ENCODE measurements at regions not wholly inside any gene's neighbourhood (a gene's known extent, or its start where the extent isn't known, plus 50 kb on each side); places are given as distances from the start of the nearest gene placed in this dataset.
"Not testable (repeated sequence)": the region's sequence is repeated elsewhere in the genome, so short reads cannot be mapped to it uniquely, and the experiment has no call there.

GRCh38 chr1:187848321-187848720 lies 1019.6 kb downstream of the PLA2G4A start:
- no peak for DNase-seq

- not testable (repeated sequence) for DNase-seq
Measured at GRCh38 chr1:187850146-187850545, 1021.4 kb downstream of the PLA2G4A start.

DNA sequence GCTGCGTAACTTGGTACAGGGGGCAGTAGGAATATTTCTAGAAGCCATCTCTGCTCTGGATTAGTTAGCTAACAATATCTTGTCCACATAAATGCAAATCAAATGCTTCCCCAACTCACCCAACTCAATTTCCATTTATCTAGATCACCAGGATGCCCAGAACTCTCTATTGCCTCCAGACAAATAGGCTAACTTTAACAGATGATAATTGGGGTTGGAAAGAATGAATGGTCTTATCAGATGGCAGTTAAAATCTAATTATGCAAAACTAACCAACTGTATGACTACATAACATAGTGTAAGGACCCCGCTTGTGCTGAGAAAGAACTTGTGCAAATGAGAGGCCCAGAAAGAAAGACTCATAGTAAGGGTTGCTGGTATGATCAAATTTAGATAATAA lies 1024.8 kb downstream of the PLA2G4A start:
- no peak for DNase-seq

DNA sequence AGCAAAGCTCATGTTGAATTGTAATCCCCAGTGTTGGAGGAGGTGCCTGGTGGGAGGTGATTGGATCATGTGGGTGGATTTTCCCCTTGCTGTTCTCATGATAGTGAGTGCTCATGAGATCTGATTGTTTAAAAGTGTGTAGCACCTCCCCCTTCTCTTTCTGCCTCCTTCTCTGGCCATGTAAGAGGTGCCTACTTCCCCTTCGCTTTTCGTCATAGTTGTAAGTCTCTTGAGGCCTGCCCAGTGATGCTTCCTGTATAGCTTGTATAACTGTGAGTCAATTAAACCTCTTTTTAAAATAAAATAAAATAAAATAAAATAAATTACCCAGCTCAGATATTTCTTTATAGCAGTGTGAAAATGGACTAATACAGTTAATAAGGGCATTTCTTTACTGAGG lies 1025.7 kb downstream of the PLA2G4A start:
- DNase-seq = no peak

DNA sequence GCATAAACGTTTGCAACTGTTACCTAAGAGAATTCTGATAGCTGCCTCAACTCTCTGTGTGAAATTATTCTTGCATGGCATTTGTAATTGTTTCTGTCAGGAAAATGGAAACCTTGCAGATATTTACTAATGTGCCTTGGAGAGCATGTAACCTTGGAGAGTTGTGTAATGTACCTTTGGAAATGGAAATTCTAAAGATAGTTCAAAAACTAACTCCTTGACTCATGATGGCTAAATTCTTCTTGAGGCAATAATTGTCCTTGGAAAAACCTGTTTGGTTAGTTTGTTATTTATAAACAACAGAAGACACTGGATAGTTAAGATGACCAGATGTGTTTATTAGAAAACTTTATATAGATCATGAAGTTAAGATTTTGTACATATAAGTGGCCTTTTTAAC lies 1033.8 kb downstream of the PLA2G4A start:
- DNase-seq = no peak

DNA sequence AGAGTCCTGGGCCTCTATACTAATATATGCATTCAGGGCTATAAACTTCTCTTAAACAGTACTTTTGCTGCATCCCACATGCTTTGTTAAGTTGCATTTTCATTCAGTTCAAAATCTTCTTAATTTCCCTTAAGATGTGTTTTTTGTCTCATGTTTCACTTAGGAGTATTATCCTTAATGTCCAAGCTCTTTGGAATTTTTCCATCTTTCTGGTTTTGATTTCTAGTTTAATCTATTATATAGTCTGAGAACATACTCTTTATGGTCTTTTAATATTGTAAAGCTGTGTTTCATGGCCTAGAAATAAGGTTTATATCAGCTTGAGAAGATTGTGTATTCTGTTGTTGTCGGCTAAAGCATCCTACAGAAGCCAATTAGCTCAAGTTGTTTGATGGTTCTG lies 1041.8 kb downstream of the PLA2G4A start:
- DNase-seq = no peak

- no peak for DNase-seq
Measured at GRCh38 chr1:187871177-187871845, 1042.6 kb downstream of the PLA2G4A start.

DNA sequence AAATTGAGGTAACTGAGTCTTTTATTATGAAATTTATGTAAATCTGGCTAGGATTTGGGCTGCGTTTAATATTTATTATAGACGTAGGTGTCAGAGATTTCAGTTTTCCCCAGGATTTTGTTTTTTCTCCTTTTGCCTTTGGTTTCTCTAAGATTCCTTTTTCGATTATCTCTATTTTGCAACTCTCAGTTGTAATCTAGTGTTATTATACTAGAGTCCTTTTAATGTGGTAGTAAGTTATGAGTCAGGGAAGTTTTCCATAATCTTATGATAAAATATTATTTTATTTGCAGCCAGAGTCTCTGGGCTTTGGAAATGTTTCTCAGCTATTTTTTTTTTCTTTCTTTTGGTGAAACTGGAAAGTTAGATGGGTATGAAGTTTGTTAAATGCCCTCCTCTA lies 1043.8 kb downstream of the PLA2G4A start:
- no peak for DNase-seq

DNA sequence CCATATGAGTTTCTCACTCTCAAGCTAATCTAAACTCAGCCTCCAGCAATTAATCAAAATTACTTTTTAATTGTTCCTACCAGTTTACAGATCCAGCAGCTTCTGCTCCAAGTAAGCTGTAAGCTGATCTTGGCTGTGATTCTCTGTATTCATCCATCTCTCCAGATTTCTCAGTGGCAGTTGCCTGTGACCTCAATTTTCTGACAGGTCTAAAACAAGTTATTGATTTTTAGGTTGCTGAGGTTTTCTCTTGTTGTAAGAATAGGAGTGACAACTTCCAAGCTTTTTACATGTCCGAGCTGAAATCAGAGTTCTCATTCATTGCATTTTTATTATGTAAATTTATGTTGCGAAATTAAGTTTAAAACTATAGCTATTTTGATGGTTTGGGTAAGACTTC lies 1044.4 kb downstream of the PLA2G4A start:
- no peak for DNase-seq

- DNase-seq = no peak
Measured at GRCh38 chr1:187876775-187877174, 1048.0 kb downstream of the PLA2G4A start.

DNA sequence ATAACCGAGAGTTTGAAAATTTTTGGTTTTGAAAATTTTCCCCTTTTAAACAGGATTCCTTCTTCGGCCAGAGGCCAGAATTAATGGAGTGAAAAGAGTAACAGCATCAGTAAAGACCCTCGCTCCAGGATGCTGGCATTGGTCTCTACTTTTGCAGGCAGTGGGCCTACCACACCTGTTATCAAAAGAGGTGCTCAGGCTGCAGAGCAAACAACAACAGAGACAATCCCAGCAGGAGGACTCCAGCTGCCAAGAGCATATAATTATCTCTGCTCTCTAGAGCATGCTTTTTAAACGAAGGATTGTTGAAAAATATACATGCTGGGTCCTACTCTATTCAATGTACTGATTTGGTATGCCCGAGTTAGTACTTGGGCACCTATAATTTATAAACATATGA lies 1048.5 kb downstream of the PLA2G4A start:
- peak; percentile 97 for DNase-seq

DNA sequence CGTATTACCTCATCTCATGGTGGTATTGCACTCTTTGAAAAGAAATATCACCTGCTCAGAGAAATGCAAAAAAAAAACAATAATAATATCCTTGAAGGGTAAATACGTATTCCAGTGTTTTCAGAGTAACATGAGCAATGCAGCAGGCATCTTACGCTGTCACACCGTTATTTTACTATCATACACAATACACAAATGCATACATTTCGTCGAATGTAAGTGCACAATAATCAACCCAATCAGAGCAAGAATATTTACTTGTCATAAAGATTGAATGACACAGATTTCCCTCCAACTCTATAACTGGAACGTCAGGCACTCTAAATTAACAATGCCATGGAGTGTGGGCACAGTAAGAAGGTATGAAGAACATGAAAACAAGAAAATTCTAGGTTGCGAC lies 1050.1 kb downstream of the PLA2G4A start:
- no peak for DNase-seq

- no peak for DNase-seq
Measured at GRCh38 chr1:187883356-187883755, 1054.6 kb downstream of the PLA2G4A start.

- DNase-seq = peak; percentile 20
Measured at GRCh38 chr1:187891993-187892682, 1063.4 kb downstream of the PLA2G4A start.

- DNase-seq = no peak
Measured at GRCh38 chr1:187892683-187893039, 1063.9 kb downstream of the PLA2G4A start.

- no peak for DNase-seq
Measured at GRCh38 chr1:187893471-187893870, 1064.7 kb downstream of the PLA2G4A start.

- no peak for DNase-seq
Measured at GRCh38 chr1:187894349-187894748, 1065.6 kb downstream of the PLA2G4A start.

DNA sequence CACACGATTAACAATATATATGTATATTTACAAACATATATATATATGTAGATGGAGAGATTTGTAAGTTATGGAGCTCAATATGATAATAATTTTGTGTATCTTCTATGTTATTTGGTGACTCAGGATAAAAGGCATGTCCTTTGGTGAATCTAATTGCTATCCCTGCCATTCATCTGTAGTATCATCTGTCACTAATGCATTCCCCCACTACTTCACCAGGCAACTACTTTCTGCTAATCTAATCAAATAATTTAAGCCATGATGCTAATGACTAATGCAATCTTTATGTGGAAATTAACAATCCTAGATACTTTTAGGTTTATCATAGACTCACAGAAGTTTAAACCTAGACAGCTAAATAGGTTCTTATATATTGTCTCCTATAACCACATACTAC lies 1074.5 kb downstream of the PLA2G4A start:
- no peak for DNase-seq

- DNase-seq = no peak
Measured at GRCh38 chr1:187909382-187909781, 1080.6 kb downstream of the PLA2G4A start.

DNA sequence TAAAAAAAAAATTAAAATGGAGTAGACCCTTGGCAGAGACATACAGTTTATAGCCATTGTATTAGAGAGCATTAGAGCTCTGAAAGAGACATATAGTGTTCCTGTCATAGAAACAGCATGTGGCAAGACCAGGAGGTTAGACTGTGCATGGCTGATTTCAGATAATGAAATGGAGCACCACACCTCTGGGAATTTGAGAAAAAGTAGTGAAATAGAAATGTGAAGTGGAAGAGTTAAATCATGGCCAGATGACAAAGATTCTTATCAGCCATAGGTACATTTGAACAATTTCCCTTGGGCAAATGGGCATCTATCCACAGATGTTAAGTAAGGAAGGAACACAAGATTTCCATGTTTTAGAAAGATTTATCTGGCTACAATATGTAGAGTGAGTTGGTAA lies 1083.1 kb downstream of the PLA2G4A start:
- DNase-seq = no peak

GRCh38 chr1:187920976-187921375 lies 1092.2 kb downstream of the PLA2G4A start:
- no peak for DNase-seq

DNA sequence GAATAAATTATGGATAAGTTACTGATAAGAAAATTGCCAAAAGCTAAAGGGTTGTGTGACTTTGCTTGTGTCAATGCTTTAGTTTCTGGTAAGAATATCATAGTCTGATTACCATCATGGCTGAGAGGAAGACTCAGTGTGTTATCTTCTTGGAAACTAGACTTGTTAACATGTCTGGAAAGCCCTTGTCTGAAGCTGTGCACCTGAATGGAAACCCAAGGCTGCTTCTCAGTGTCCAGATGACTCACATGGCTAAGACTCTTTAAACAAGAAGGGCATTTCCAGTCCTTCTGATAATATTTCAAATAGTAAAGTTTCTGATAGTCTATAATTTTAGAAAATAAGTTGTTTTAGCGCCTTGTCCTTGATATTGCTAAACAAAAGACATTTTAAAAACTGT lies 1092.7 kb downstream of the PLA2G4A start:
- DNase-seq = no peak

DNA sequence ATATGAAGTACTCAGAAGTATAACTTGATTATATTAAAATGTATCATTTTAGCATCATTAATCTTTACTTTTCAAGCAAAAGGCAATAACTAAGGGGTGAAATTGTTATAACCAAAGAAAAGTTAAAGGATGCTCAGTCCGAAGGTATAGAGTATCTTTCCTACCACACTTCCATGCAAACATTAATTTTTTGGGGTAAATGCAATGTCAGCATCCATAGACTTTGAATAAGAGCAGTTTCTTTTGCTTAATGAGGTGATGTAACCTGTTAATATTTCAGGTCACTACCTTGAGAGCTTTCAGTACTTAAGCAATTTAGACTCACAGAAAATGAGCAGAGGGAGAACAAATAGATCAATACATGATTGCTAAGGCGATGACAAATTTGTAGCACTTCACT lies 1093.5 kb downstream of the PLA2G4A start:
- DNase-seq = no peak

DNA sequence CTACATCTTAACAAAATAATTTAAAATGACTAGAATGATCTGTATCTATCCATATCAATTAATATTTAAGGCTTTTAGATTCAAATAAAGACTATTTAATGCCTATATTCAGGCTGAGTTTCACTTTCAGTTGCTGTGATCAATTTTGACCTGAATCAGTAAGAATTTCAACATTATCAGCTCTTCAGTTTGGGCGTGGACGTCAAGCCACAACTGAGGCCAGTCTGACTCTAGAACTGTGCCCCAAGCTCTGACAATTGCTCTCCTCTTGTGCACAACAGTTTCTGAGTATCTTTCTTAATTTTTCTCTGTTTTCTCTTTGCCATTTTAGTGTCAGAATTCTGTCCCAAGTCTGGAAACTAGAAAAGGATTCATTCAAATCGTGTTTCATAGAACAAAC lies 1095.5 kb downstream of the PLA2G4A start:
- no peak for DNase-seq

DNA sequence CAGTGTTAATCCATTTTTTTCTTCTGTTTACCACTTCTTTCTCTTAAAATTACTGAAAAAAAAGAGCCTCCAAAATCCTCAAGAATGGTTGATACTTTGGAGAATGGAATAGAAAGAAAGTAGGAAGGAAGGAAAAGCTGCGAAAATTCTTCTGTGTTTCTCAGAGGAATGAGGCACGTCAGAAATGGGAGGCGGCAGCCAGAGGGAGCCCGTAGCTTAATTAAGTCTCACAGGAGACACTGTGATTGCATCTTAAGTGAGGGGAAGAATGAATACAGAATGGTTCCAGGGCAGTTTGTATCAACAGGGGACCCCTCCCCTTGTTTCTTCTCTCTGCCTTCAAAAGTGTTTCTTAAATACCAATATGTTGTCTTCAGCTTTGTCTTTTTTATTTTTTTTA lies 1099.5 kb downstream of the PLA2G4A start:
- DNase-seq = no peak
